Thyroid gland (tissue), 4 donors: ENCODE measurements at regions not wholly inside any gene's neighbourhood (a gene's known extent, or its start where the extent isn't known, plus 50 kb on each side); places are given as distances from the start of the nearest gene placed in this dataset.

Experiments
- CTCF ChIP-seq, 6 experiments: fragments of 200-600 bp in 3 of 6; fragments of 450-650 bp in 3 of 6; sonication (generic) in 3 of 6; IDR thresholded peaks; one replicate each; pipeline ENCODE4 v1.5.1; 2016 to 2019; ENCODE audit warnings: antibody characterized with exemption in 6 of 6, mild to moderate bottlenecking in 2 of 6, inconsistent platforms in 1 of 6, moderate library complexity in 1 of 6
- POLR2A ChIP-seq, 2 donors: fragments of 450-650 bp; IDR thresholded peaks; one replicate each; pipeline ENCODE4 v1.6.1; 2017; ENCODE audit warnings: antibody characterized with exemption in 2 of 2, mild to moderate bottlenecking in 2 of 2, moderate library complexity in 1 of 2

- TF ChIP-seq CTCF (IDR thresholded peaks at IDR 0.05) (no peak), POLR2A (IDR thresholded peaks at IDR 0.05) (no peak)
Observed at GRCh38 chr6:164151161-164152120, 736.9 kb downstream of the QKI start.
